ENCODE measurements at regions not wholly inside any gene's neighbourhood (a gene's known extent, or its start where the extent isn't known, plus 50 kb on each side); places are given as distances from the start of the nearest gene placed in this dataset.
"Not testable (repeated sequence)": the region's sequence is repeated elsewhere in the genome, so short reads cannot be mapped to it uniquely, and the experiment has no call there.

- DNase-seq = peak; percentile 23
Measured at GRCh38 chr9:27818348-27818747, 245.1 kb upstream of the C9orf72 start.

GRCh38 chr9:27828908-27829307, 255.6 kb upstream of the C9orf72 start:
- no peak for DNase-seq

- DNase-seq = no peak
Measured at GRCh38 chr9:27829621-27830020, 256.3 kb upstream of the C9orf72 start.

- DNase-seq = not testable (repeated sequence)
Measured at GRCh38 chr9:27832108-27832507, 258.8 kb upstream of the C9orf72 start.

- DNase-seq = no peak
Measured at GRCh38 chr9:27835286-27835685, 262.0 kb upstream of the C9orf72 start.

- no peak for DNase-seq
Measured at GRCh38 chr9:27835746-27836145, 262.5 kb upstream of the C9orf72 start.

GRCh38 chr9:27836661-27837401, 263.6 kb upstream of the C9orf72 start:
- peak; percentile 34 for DNase-seq

GRCh38 chr9:27838876-27839275, 265.6 kb upstream of the C9orf72 start:
- DNase-seq = no peak

- not testable (repeated sequence) for DNase-seq
Measured at GRCh38 chr9:27839767-27840166, 266.5 kb upstream of the C9orf72 start.

- DNase-seq = no peak
Measured at GRCh38 chr9:27844797-27845196, 271.5 kb upstream of the C9orf72 start.

GRCh38 chr9:27847380-27847779, 274.1 kb upstream of the C9orf72 start:
- no peak for DNase-seq

- no peak for DNase-seq
Measured at GRCh38 chr9:27847818-27848217, 274.5 kb upstream of the C9orf72 start.

- DNase-seq = no peak
Measured at GRCh38 chr9:27848315-27848714, 275.0 kb upstream of the C9orf72 start.

GRCh38 chr9:27851858-27852257, 278.6 kb upstream of the C9orf72 start:
- no peak for DNase-seq

GRCh38 chr9:27853529-27853928, 280.2 kb upstream of the C9orf72 start:
- no peak for DNase-seq

- no peak for DNase-seq
Measured at GRCh38 chr9:27856054-27856453, 282.8 kb upstream of the C9orf72 start.

GRCh38 chr9:27856748-27857147, 283.5 kb upstream of the C9orf72 start:
- DNase-seq = no peak

GRCh38 chr9:27861887-27862286, 288.6 kb upstream of the C9orf72 start:
- no peak for DNase-seq

GRCh38 chr9:27864644-27865438, 291.6 kb upstream of the C9orf72 start:
- peak; percentile 48 for DNase-seq

- DNase-seq = no peak
Measured at GRCh38 chr9:27866741-27867140, 293.5 kb upstream of the C9orf72 start.

GRCh38 chr9:27870404-27870803, 297.1 kb upstream of the C9orf72 start:
- no peak for DNase-seq

- no peak for DNase-seq
Measured at GRCh38 chr9:27880156-27880555, 306.9 kb upstream of the C9orf72 start.

GRCh38 chr9:27880635-27881034, 307.4 kb upstream of the C9orf72 start:
- DNase-seq = no peak

GRCh38 chr9:27888661-27889295, 315.5 kb upstream of the C9orf72 start:
- no peak for DNase-seq

Measured in eye (tissue), 1 donor.